ENCODE measurements at regions not wholly inside any gene's neighbourhood (a gene's known extent, or its start where the extent isn't known, plus 50 kb on each side); places are given as distances from the start of the nearest gene placed in this dataset.

- no peak for ATAC-seq (ENCODE audit: low FRiP score)
- TF ChIP-seq CTCF (IDR thresholded peaks at IDR 0.05), result no peak
- DNase-seq (ENCODE audit: low spot score), result no peak
Measured at GRCh38 chr2:236393581-236393980, 129.4 kb upstream of the ASB18 start.

GRCh38 chr2:236394571-236394970 is 130.4 kb upstream of the ASB18 start:
- DNase-seq (ENCODE audit: low spot score), result no peak
- no peak for ATAC-seq (ENCODE audit: low FRiP score)
- no peak for TF ChIP-seq CTCF (IDR thresholded peaks at IDR 0.05)

- ATAC-seq (ENCODE audit: low FRiP score) (no peak), DNase-seq (ENCODE audit: low spot score) (no peak)
- TF ChIP-seq CTCF (IDR thresholded peaks at IDR 0.05), result no peak
Measured at GRCh38 chr2:236395067-236395466, 130.9 kb upstream of the ASB18 start.

GRCh38 chr2:236396818-236397350 is 132.7 kb upstream of the ASB18 start:
- DNase-seq (ENCODE audit: low spot score) (no peak), ATAC-seq (ENCODE audit: low FRiP score) (no peak)
- TF ChIP-seq CTCF (IDR thresholded peaks at IDR 0.05), result no peak

- TF ChIP-seq CTCF (IDR thresholded peaks at IDR 0.05), result no peak
- no peak for ATAC-seq (ENCODE audit: low FRiP score)
- no peak for DNase-seq (ENCODE audit: low spot score)
Measured at GRCh38 chr2:236397681-236398080, 133.5 kb upstream of the ASB18 start.

- no peak for ATAC-seq (ENCODE audit: low FRiP score)
- TF ChIP-seq CTCF (IDR thresholded peaks at IDR 0.05), result no peak
- DNase-seq (ENCODE audit: low spot score), result no peak
Measured at GRCh38 chr2:236399409-236399808, 135.2 kb upstream of the ASB18 start.

GRCh38 chr2:236400046-236400574 is 135.9 kb upstream of the ASB18 start:
- ATAC-seq (ENCODE audit: low FRiP score) (no peak), DNase-seq (ENCODE audit: low spot score) (no peak)
- TF ChIP-seq CTCF (IDR thresholded peaks at IDR 0.05), result no peak

Data from omental fat pad (tissue), 3 donors.